ENCODE measurements at regions not wholly inside any gene's neighbourhood (a gene's known extent, or its start where the extent isn't known, plus 50 kb on each side); places are given as distances from the start of the nearest gene placed in this dataset.

GRCh38 chr16:6493555-6493954 is 839.1 kb upstream of the RBFOX1 start:
- FAIRE-seq, result no peak

GRCh38 chr16:6492742-6493141 is 839.9 kb upstream of the RBFOX1 start:
- FAIRE-seq, result no peak

- FAIRE-seq, result no peak
Observed at GRCh38 chr16:6484935-6485334, 847.7 kb upstream of the RBFOX1 start.

GRCh38 chr16:6484081-6484480 is 848.6 kb upstream of the RBFOX1 start:
- FAIRE-seq, result no peak

- no peak for FAIRE-seq
Observed at GRCh38 chr16:6483469-6484033, 849.1 kb upstream of the RBFOX1 start.

GRCh38 chr16:6482696-6483468 is 849.8 kb upstream of the RBFOX1 start:
- no peak for FAIRE-seq

- FAIRE-seq, result no peak
Observed at GRCh38 chr16:6481894-6482293, 850.8 kb upstream of the RBFOX1 start.

- FAIRE-seq, result no peak
Observed at GRCh38 chr16:6453742-6454141, 878.9 kb upstream of the RBFOX1 start.

GRCh38 chr16:6447021-6447790 is 885.4 kb upstream of the RBFOX1 start:
- no peak for FAIRE-seq

- no peak for FAIRE-seq
Observed at GRCh38 chr16:6446370-6446769, 886.3 kb upstream of the RBFOX1 start.

GRCh38 chr16:6439129-6439528 is 893.5 kb upstream of the RBFOX1 start:
- no peak for FAIRE-seq

GRCh38 chr16:6428861-6429260 is 903.8 kb upstream of the RBFOX1 start:
- no peak for FAIRE-seq

- FAIRE-seq, result no peak
Observed at GRCh38 chr16:6427621-6428020, 905.0 kb upstream of the RBFOX1 start.

- FAIRE-seq, result no peak
Observed at GRCh38 chr16:6407596-6407995, 925.0 kb upstream of the RBFOX1 start.

- FAIRE-seq, result no peak
Observed at GRCh38 chr16:6406028-6406427, 926.6 kb upstream of the RBFOX1 start.

GRCh38 chr16:6382924-6383459 is 949.7 kb upstream of the RBFOX1 start:
- no peak for FAIRE-seq

GRCh38 chr16:6381896-6382295 is 950.7 kb upstream of the RBFOX1 start:
- FAIRE-seq, result no peak

GRCh38 chr16:6377956-6378355 is 954.7 kb upstream of the RBFOX1 start:
- FAIRE-seq, result no peak

- no peak for FAIRE-seq
Observed at GRCh38 chr16:6375465-6376075, 957.1 kb upstream of the RBFOX1 start.

- no peak for FAIRE-seq
Observed at GRCh38 chr16:6374821-6375220, 957.8 kb upstream of the RBFOX1 start.

- no peak for FAIRE-seq
Observed at GRCh38 chr16:6364846-6365245, 967.8 kb upstream of the RBFOX1 start.

- FAIRE-seq, result no peak
Observed at GRCh38 chr16:6363896-6364607, 968.6 kb upstream of the RBFOX1 start.

GRCh38 chr16:6363396-6363795 is 969.2 kb upstream of the RBFOX1 start:
- FAIRE-seq, result no peak

Data from endometrium (tissue), 2 donors.